ENCODE measurements at regions not wholly inside any gene's neighbourhood (a gene's known extent, or its start where the extent isn't known, plus 50 kb on each side); places are given as distances from the start of the nearest gene placed in this dataset.

DNA sequence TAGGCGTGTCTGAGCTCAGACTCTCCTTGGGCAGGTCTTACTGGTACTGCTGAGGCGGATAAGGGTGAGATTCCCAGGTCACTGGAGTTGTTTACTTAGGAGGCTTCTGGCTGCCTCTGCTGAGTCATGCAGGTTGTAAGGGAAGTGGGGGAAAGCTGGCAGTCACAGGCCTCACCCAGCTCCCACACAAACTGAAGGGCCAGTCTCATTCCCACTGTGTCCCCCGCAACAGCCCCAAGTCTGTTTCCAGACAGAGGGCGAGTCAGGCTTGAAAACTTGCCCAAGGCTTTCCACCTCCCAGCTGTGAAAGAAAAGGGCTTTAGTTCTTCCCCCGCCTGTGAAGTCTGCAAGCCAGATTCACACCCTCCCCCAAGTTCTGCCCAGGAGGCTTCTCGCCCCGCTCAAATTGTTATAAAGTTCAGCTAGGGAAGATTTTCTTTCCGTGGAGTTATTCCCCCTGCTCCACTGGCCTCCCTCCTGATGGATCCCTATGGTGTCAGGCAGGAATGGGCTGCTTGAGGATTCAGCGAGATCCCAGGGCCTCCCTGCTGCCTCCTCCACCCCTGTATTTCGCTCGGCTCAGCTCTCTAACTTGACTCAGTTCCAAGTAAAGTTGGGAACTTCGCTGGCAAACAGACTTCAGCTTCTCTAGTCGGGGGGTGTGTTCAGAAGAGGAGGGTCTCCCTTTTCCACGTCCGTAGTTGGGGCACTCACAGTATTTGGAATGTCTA, 248.6 kb downstream of the NR4A2 start:
- DNase-seq: no peak

DNA sequence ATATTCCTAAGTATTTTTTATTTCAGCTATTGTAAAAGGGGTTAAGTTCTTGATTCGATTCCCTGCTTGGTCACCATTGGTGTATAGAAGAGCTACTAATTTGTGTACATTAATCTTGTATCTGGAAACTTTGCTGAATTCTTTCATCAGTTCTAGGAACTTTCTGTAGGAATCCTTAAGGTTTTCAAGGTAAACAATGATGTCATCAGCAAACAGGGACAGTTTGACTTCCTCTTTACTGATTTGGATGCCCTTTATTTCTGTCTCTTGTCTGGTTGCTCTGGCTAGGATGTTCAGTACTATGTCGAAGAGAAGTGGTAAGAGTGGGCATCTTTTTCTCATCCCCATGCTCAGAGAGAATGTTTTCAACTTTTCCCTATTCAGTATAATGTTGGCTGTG, 252.7 kb downstream of the NR4A2 start:
- DNase-seq: no peak

DNA sequence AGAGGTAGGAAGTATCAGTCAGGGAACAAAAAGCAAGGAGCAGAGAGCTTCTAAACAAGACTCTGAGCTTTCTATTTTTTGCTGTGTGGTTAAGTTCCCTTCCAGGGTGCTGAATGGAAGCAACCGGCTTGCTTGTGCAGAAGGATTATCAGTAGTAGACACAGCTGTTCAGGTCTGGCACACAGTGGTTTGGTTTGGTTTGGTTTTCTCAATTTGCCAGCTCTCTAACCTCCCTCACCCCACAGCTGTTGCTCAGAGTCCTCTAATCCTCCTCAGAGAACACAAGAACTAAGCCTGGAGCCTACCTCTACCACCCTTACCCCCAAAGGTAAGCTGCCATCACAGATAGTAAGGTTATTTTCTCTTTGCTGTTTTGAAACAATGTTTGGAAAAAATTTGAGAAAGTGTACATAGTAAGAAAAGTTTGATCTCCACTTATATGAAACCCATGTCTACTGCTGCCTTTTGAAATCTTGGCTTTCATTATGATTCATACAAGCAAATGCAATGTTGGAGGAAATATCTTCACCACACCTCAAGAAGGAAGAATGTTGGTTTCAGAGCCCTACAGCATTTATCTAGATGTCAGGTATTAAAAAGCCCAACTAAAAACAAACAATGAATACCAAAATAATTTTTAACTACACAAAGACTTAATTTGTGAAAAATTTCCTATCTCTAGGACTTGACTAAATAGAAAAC, 255.3 kb downstream of the NR4A2 start:
- no peak for DNase-seq

DNA sequence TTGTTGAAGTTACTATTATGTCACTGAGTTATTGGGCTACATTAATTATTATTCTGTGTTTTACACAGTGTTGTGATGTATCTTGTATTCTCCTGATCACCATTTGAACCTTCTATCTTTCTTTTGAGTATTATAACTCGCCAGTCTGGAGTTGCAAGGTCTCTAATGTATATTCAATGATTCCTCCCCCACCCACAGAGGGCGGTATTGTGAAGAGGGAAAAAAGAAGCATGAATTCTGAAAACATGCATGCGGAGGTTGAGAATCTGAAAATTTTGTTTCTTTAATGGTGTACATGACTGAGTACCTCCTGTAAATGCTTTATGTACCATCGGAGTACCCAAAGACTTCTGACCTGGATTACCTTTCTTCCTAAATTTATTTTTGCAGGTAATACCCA, 266.6 kb downstream of the NR4A2 start:
- DNase-seq: no peak

DNA sequence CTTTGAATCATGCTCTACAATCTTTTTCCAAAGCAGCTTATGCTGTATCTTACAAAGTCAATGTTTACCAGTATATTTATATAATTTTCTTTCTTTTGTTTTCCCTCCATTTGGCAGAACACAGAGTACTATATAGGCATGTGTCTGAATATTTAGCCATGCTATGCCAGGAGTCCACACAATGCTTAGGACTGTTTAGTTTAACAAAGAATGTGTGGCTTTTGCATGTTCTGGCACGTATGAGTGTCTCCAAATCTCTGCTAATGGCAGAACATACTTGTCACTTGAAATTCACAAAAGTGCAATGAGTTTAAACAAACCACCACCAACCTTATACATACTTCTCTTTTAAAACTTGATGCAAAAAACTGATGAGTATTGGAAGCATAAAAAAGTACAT, 268.0 kb downstream of the NR4A2 start:
- DNase-seq: no peak

GRCh38 chr2:156057647-156058046, 274.9 kb downstream of the NR4A2 start:
- DNase-seq: no peak

DNA sequence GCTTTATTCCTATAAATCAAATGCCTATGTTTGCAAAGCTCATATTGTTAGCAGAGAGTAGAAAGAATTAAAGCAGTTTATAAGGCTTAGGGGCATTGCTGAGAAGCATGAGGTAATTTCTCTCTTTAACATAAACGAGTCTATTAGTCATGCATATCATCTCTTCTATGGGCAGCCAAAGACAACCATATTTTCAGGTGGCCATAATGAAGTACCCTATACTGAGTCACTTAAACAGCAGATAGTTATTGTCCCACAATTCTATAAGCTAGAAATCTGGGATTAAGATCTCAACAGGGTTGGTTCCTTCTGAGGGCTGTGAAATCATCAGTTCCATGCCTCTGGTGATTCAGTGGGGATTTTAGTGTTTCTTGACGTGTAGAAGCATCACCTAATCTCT, 277.5 kb downstream of the NR4A2 start:
- DNase-seq: no peak

DNA sequence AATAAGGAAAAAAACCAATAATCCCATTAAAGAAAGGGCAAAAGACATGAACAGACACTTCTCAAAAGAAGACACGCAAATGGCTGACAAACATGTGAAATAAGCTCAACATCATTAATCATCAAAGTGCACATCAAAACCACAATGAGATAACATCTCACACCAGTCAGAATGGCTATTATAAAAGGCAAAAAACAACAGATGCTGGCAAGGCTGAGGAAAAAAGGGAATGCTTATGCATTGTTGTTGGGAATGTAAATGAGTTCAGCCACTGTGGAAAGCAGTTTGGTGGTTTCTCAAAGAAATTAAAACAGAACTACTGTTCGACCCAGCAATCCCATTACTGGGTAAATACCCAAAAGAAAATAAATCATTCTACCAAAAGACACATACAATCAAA, 285.6 kb downstream of the NR4A2 start:
- DNase-seq: no peak

GRCh38 chr2:156042895-156043294, 289.6 kb downstream of the NR4A2 start:
- no peak for DNase-seq

DNA sequence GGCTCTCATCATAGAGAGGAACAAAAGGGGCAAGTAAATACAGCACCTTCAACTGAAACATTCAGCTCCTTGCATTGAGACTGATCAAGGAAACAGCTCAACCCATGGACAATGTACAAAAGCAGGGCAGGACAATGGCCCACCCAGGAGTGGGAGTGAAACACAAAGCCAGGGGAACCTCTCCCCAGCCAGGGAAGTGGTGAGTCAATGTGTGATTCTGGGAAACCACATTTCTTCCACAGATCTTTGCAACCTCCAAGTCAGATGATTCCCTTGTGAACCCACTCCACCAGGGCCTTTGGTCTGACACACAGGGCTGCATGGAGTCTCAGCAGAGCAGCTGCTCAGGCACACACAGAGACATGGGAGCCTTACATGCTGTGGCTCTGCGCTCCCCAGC, 294.5 kb downstream of the NR4A2 start:
- no peak for DNase-seq

GRCh38 chr2:156037482-156037881, 295.0 kb downstream of the NR4A2 start:
- no peak for DNase-seq

GRCh38 chr2:156031121-156031520, 301.4 kb downstream of the NR4A2 start:
- no peak for DNase-seq

DNA sequence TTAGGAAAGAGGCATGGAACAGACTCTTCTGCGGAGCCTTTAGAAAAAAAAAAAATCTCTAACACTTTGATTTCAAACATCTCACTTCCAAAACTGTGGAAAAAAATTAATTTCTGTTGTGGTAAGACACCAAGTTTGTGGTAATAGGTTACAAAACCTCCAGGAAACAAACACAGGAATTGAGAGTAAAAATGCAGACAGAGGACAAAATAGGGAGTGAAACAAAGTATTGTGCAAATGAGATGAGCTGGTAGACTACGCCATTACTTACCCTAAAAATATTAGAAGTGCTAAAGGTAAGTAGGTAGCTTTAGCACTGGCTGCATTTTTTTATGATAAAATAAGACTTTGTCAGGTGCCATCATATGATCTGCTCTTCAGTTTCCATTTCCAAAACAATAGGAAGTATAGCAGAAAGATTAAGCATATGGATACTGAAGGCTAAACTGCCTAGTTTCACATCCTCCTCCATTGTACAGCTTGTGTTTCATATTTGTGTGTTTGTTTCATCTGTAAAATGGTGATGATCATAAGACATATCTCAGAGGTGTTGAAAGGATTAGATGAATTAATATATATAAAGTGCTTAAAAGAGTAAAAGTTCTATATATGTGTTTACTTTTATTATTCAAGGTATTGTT, 309.2 kb downstream of the NR4A2 start:
- no peak for DNase-seq

- DNase-seq: no peak
Observed at GRCh38 chr2:156021146-156022040, 311.1 kb downstream of the NR4A2 start.

DNA sequence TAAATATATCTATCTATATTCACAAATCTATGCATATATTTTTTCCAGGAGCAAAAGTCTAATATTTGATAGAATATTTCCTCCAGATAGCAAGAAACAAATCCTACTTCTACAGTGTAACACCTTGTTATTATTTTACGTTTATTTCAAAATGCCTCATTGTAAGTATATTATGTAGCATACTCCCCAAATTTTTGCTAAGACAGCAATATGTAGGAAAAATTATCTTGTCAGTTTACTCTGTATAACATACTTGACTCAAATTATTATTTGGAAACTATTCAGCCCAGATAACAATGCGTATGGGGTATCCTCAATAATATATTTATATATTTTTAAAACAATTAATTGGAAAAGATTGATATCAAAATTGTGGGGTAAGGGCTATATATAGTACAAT, 313.2 kb downstream of the NR4A2 start:
- DNase-seq: no peak

DNA sequence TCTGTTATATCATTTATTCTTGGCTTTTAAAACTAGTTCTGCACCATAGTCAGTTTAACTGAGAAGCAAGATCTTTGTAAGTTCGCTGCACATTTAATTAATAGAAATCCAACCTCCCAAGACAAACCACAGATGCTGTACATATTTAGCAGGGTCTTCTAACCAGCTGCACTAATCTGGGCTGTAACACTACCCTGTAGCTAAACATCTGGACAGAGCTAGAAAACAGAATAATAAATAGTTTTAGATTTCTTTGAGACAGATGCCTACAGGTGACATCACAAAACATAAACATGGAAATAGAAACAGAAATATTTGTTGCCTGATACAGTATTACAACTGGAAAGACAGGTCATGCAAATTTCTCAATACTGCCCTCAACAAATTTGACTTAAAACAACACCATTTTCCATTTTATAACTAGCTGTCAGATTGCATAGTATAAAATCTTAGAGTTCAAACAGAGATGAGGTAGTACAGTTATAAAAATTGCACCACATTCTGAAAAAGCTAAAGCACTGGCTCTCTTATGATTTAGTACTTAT, 315.1 kb downstream of the NR4A2 start:
- no peak for DNase-seq

- DNase-seq: no peak
Observed at GRCh38 chr2:156009293-156009692, 323.2 kb downstream of the NR4A2 start.

DNA sequence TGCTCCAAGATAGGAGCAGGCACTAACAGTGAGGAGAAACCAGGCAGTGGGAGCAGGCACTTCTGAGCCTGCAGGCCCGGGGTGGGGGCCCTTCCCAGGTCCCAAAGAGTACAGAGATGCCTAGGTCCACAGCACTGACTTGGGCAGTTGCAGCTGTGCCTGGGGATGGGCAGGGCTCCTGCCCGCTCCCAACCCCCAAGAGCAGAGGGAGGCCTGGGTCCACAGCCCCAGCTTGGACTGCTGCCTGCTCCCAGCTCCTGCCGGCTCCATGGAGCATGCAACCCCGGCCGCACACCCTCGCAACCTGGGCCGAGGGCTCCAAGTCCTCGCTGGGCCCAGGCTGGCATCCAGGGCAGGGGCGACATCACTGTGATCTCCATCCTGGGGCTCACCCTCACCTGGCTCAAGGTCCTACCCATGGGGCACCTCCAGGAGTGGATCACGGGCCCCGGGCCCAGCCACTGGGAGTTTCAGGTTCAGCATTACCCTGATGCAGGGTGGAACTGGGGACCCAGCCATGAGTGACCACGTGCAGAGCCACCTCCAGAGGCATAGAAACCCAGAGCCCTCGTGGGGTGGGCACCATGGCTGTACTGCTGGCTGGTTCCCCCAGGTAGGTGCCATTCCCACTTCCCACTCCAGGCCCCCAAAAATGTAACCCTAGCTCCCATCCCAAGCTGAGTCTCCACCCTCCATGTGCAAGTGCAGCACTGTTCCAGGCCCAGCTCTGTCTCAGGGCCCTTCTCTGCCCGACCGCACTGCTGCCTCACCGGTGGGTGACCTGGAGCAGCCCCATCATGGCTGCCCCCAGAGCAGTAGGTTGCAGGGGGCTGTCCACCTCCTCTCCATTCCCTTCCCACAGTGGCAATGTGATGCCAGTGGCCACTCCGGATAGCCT, 325.6 kb downstream of the NR4A2 start:
- DNase-seq: no peak

DNA sequence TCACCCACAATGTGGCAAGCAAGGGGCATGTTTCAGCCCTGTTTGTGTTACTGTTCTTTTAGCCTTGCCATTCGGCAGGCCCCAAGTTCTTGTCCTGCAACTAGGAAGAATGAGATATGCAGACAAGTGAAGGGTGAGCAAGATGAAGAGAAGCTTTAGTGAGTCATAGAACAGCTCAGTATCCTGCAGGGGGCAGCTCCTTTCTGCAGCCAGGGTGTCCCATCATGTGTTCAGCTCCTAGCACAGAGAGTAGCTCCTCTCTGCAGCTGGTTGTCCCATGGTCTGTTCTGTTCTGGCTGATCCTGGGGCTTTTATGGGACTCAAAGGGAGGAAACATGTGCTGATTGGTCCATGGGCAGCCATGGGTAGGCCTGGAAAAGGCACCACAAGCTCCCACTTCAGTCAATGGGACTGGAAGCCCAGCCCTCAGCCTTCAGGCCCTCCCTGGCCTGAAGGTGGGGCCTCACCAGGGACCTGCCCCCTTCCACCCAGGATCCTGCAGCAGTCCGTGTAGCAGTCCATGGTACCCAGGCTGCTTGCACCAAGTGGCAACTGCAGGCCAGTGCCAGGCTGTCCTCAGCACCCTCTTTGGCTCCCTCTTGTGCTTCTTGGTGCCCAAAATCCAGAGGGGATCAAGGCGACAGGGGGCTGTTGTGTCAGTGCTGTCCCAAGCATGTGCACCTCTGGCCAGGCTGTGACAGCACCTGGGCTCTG, 326.4 kb downstream of the NR4A2 start:
- no peak for DNase-seq

DNA sequence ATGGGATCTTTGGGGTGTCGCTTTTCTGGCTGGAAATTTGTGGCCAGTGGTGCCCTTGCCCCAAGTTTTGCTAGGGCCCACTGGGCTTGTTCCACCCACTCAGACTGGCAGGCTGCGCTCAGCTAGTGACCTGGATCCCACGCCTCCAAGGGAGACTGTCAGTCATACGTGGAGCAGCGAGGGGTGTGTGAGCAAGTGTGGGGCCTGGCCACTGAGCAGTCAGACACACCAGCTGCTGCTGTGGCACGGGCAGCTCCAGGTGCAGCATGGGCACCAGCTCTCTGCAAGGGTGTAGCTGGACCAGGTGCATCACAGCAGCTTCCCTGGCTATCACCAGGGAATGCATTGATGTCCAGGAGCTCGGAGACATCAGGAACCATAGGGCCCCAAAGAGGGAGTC, 327.0 kb downstream of the NR4A2 start:
- DNase-seq: no peak

DNA sequence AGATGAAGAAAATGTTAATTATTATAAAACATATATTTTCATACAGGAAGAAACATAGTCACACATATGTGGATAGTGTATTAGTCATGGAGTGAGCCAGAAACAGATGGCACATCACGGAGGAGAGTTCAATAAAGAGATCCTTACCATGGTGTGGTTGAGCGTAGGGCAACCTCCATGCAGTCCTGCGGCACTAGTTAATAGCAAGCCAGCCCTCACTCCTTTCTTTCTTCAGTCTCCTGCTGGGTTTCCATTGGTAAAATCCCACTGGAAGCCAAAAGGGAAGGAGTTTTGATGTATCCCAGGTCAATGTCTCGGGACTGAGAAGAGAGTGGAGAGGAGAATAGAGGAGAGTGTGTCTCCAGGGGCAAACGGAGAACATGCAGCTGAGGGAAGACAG, 328.1 kb downstream of the NR4A2 start:
- no peak for DNase-seq

Measured in stimulated activated CD4-positive, alpha-beta T cell treated with anti-CD3 and anti-CD28 coated beads, Interleukin-1b, Interleukin-23, amount 100 ng/mL, for 48 hours (primary cell).